ENCODE measurements at regions not wholly inside any gene's neighbourhood (a gene's known extent, or its start where the extent isn't known, plus 50 kb on each side); places are given as distances from the start of the nearest gene placed in this dataset.

GRCh38 chr6:12221856-12222255 lies 68.3 kb upstream of the EDN1 start:
- DNase-seq (ENCODE audit: low read depth, low spot score), result no peak

GRCh38 chr6:12222405-12223366 lies 67.5 kb upstream of the EDN1 start:
- DNase-seq (ENCODE audit: low read depth, low spot score), result no peak

- DNase-seq (ENCODE audit: low read depth, low spot score), result no peak
These were observed 66.8 kb upstream of the EDN1 start for GRCh38 chr6:12223383-12223782.

GRCh38 chr6:12224251-12224650 lies 65.9 kb upstream of the EDN1 start:
- DNase-seq (ENCODE audit: low read depth, low spot score), result no peak

GRCh38 chr6:12228447-12229146 lies 61.6 kb upstream of the EDN1 start:
- DNase-seq (ENCODE audit: low read depth, low spot score), result no peak

- DNase-seq (ENCODE audit: low read depth, low spot score), result no peak
These were observed 60.8 kb upstream of the EDN1 start for GRCh38 chr6:12229332-12229731.

GRCh38 chr6:12230523-12230922 lies 59.6 kb upstream of the EDN1 start:
- no peak for DNase-seq (ENCODE audit: low read depth, low spot score)

GRCh38 chr6:12232339-12232738 lies 57.8 kb upstream of the EDN1 start:
- DNase-seq (ENCODE audit: low read depth, low spot score), result no peak

- DNase-seq (ENCODE audit: low read depth, low spot score), result no peak
These were observed 57.3 kb upstream of the EDN1 start for GRCh38 chr6:12232821-12233220.

GRCh38 chr6:12233693-12234571 lies 56.2 kb upstream of the EDN1 start:
- peak; percentile 58 for DNase-seq (ENCODE audit: low read depth, low spot score)

- no peak for DNase-seq (ENCODE audit: low read depth, low spot score)
These were observed 54.8 kb upstream of the EDN1 start for GRCh38 chr6:12235341-12235740.

GRCh38 chr6:12238219-12238618 lies 51.9 kb upstream of the EDN1 start:
- DNase-seq (ENCODE audit: low read depth, low spot score), result no peak

Data from brain pericyte (primary cell).